Neural progenitor cell (in vitro differentiated cells): ENCODE measurements at regions not wholly inside any gene's neighbourhood (a gene's known extent, or its start where the extent isn't known, plus 50 kb on each side); places are given as distances from the start of the nearest gene placed in this dataset.
"Not testable (repeated sequence)": the region's sequence is repeated elsewhere in the genome, so short reads cannot be mapped to it uniquely, and the experiment has no call there.

ENCODE experiments used
- EZH2 ChIP-seq: fragments of 200-600 bp; sonication (generic); IDR thresholded peaks from 2 replicates; pipeline ENCODE4 v1.6.1; 2017; ENCODE audit warnings: antibody characterized with exemption, mild to moderate bottlenecking, moderate library complexity
- EZH2phosphoT487 ChIP-seq: fragments of 200-600 bp; sonication (generic); IDR thresholded peaks from 2 replicates; pipeline ENCODE4 v1.6.1; 2017; ENCODE audit warnings: antibody characterized with exemption
- TF ChIP-seq, protein P1 (sequence below): fragments of 200-600 bp; sonication (generic); IDR thresholded peaks from 2 replicates; pipeline ENCODE4 v1.5.1; 2017; ENCODE audit warnings: antibody characterized with exemption, mild to moderate bottlenecking

GRCh38 chrX:729101-729500, 98.5 kb downstream of the SHOX start:
- TF ChIP-seq, protein P1, sequence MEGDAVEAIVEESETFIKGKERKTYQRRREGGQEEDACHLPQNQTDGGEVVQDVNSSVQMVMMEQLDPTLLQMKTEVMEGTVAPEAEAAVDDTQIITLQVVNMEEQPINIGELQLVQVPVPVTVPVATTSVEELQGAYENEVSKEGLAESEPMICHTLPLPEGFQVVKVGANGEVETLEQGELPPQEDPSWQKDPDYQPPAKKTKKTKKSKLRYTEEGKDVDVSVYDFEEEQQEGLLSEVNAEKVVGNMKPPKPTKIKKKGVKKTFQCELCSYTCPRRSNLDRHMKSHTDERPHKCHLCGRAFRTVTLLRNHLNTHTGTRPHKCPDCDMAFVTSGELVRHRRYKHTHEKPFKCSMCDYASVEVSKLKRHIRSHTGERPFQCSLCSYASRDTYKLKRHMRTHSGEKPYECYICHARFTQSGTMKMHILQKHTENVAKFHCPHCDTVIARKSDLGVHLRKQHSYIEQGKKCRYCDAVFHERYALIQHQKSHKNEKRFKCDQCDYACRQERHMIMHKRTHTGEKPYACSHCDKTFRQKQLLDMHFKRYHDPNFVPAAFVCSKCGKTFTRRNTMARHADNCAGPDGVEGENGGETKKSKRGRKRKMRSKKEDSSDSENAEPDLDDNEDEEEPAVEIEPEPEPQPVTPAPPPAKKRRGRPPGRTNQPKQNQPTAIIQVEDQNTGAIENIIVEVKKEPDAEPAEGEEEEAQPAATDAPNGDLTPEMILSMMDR = not testable (repeated sequence)
- not testable (repeated sequence) for TF ChIP-seq EZH2phosphoT487, EZH2
